Immature natural killer cell (primary cell): ENCODE measurements at regions not wholly inside any gene's neighbourhood (a gene's known extent, or its start where the extent isn't known, plus 50 kb on each side); places are given as distances from the start of the nearest gene placed in this dataset.
"Not testable (repeated sequence)": the region's sequence is repeated elsewhere in the genome, so short reads cannot be mapped to it uniquely, and the experiment has no call there.

Source experiments
- DNase-seq, 3 donors: peaks; one replicate each; pipeline ENCODE4 v3.0.0; 2022; ENCODE audit warnings: mixed read lengths in 1 of 3
- H3K27ac Mint-ChIP-seq, 6 donors: one replicate each; pipeline ENCODE4 v1.8.0; 2020; ENCODE audit warnings: mixed read lengths in 6 of 6, mild to moderate bottlenecking in 5 of 6, inconsistent platforms in 4 of 6, moderate library complexity in 3 of 6
- H3K27me3 Mint-ChIP-seq, 3 donors: one replicate each; pipeline ENCODE4 v1.8.0; 2020 to 2021; ENCODE audit warnings: low read depth in 3 of 3, mild to moderate bottlenecking in 3 of 3, mixed read lengths in 3 of 3, moderate library complexity in 3 of 3, inconsistent platforms in 1 of 3
- H3K36me3 Mint-ChIP-seq, 3 donors: one replicate each; pipeline ENCODE4 v1.8.0; 2020; ENCODE audit warnings: mixed read lengths in 3 of 3, inconsistent platforms in 2 of 3, mild to moderate bottlenecking in 2 of 3
- H3K4me1 Mint-ChIP-seq, 2 donors: one replicate each; pipeline ENCODE4 v1.8.0; 2020; ENCODE audit warnings: inconsistent platforms in 2 of 2, mild to moderate bottlenecking in 2 of 2, mixed read lengths in 2 of 2, moderate library complexity in 1 of 2
- H3K4me3 Mint-ChIP-seq, 5 donors: one replicate each; pipeline ENCODE4 v1.8.0; 2020; ENCODE audit warnings: mild to moderate bottlenecking in 5 of 5, mixed read lengths in 5 of 5, inconsistent platforms in 3 of 5, moderate library complexity in 3 of 5
- H3K9me3 Mint-ChIP-seq, 6 donors: one replicate each; pipeline ENCODE4 v1.8.0; 2020; ENCODE audit warnings: mild to moderate bottlenecking in 6 of 6, mixed read lengths in 6 of 6, inconsistent platforms in 4 of 6, moderate library complexity in 3 of 6

DNA sequence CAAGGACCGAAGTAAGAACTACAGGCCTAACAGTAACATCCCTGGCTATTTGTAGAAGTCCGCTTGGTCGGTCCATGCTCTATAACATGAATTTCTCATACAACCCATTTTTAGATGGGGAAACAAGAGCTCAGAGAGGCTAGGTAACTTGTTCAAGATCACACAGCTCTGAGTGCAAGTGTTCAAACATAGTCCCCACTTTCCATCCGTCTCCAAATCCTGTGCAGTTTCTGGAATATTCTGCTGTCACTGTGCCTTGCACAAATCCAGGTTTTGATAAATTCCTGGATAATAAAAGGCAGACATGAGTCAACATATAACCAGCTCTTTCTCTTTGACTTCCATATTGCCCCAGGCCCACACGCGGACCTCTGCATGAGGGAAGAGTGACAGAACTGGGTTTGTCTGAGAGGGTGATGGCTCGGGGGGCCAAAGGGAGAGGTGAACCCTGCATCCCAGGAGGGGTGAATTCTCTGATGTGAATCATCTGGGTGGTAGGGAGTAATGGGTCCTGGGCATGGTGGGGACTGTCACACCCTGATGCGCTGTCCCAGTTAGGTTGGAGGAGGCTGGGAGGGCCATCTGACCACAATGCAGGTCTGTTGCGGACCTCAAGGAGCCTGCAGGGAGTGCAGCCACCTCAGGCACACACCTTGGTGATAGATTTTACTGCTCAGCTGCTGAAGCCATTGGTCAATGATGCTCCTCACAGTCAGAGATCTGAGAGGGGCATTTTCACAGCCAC lies 162.2 kb downstream of the SMAD6 start:
- Mint-ChIP-seq H3K4me1 (no peaks in the 10 kb centered on the region), H3K4me3 (no peak overlapping the region), H3K27me3 (peaks cover 0 to 10% (median 6%) of the 10 kb centered on the region in 3 donors), H3K9me3 (peaks cover 0 to 2% (median 0%) of the 10 kb centered on the region in 6 donors), H3K36me3 (no peaks in the 10 kb centered on the region), H3K27ac (no peak overlapping the region)
- DNase-seq, result no peak

GRCh38 chr15:66864871-66865281 lies 162.8 kb downstream of the SMAD6 start:
- peaks cover 0 to 10% (median 7%) of the 10 kb centered on the region in 3 donors for H3K27me3 Mint-ChIP-seq
- no peak overlapping the region for H3K4me3 Mint-ChIP-seq
- no peak overlapping the region for H3K27ac Mint-ChIP-seq
- no peaks in the 10 kb centered on the region for H3K36me3 Mint-ChIP-seq
- H3K9me3 Mint-ChIP-seq, result peaks cover 0 to 2% (median 0%) of the 10 kb centered on the region in 6 donors
- DNase-seq, result no peak
- H3K4me1 Mint-ChIP-seq, result no peaks in the 10 kb centered on the region

- H3K27ac Mint-ChIP-seq, result no peak overlapping the region
- H3K36me3 Mint-ChIP-seq, result no peaks in the 10 kb centered on the region
- peaks cover 0 to 2% (median 0%) of the 10 kb centered on the region in 6 donors for H3K9me3 Mint-ChIP-seq
- peaks cover 0 to 10% (median 10%) of the 10 kb centered on the region in 3 donors for H3K27me3 Mint-ChIP-seq
- no peaks in the 10 kb centered on the region for H3K4me1 Mint-ChIP-seq
- no peak for DNase-seq
- H3K4me3 Mint-ChIP-seq, result no peak overlapping the region
These were observed 163.9 kb downstream of the SMAD6 start for GRCh38 chr15:66865622-66866611.

GRCh38 chr15:66866656-66867055 lies 164.6 kb downstream of the SMAD6 start:
- Mint-ChIP-seq H3K27ac (no peak overlapping the region), H3K27me3 (peaks cover 0 to 10% (median 9%) of the 10 kb centered on the region in 3 donors)

DNA sequence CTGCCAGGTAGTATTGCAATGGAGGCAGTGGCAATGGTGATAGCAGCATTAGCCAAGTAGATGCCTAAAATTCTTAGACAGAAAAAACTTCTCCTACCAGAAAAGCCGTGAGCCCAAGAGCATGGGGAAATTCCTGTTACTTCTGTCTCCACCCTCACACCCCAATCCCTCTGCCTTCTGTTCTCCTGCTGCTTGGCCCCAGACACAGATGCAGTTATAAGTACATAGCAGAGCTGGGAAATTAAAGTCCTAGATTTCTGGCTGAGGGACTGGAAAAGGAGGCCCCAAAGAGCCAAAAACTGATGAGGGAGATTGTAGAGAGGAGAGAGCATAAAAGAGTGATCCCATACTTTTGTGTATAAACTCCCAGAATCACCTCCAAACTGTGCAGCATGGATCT lies 166.9 kb downstream of the SMAD6 start:
- Mint-ChIP-seq H3K9me3 (peaks cover 0 to 2% (median 0%) of the 10 kb centered on the region in 6 donors), H3K36me3 (no peaks in the 10 kb centered on the region), H3K27ac (no peak overlapping the region), H3K4me3 (no peak overlapping the region), H3K4me1 (no peaks in the 10 kb centered on the region), H3K27me3 (peaks cover 4 to 6% (median 6%) of the 10 kb centered on the region in 3 donors)
- DNase-seq, result no peak

More at GRCh38 chr15:66866656-66867055, 164.6 kb downstream of the SMAD6 start:
- no peak overlapping the region for H3K4me3 Mint-ChIP-seq
- H3K4me1 Mint-ChIP-seq, result no peaks in the 10 kb centered on the region
- H3K36me3 Mint-ChIP-seq, result no peaks in the 10 kb centered on the region
- H3K9me3 Mint-ChIP-seq, result peaks cover 0 to 2% (median 0%) of the 10 kb centered on the region in 6 donors
- DNase-seq, result no peak

GRCh38 chr15:66870880-66871388 lies 168.9 kb downstream of the SMAD6 start:
- DNase-seq, result no peak
- peaks cover 0 to 2% (median 0%) of the 10 kb centered on the region in 6 donors for H3K9me3 Mint-ChIP-seq
- H3K4me1 Mint-ChIP-seq, result no peaks in the 10 kb centered on the region
- no peak overlapping the region for H3K4me3 Mint-ChIP-seq
- H3K27ac Mint-ChIP-seq, result no peak overlapping the region
- H3K27me3 Mint-ChIP-seq, result peaks cover 4 to 9% (median 8%) of the 10 kb centered on the region in 3 donors
- H3K36me3 Mint-ChIP-seq, result no peaks in the 10 kb centered on the region

- Mint-ChIP-seq H3K4me1 (no peaks in the 10 kb centered on the region), H3K27me3 (peaks cover under 1 to 9% (median 8%) of the 10 kb centered on the region in 3 donors), H3K9me3 (peaks cover 0 to 2% (median 0%) of the 10 kb centered on the region in 6 donors), H3K27ac (no peak overlapping the region), H3K4me3 (no peak overlapping the region), H3K36me3 (no peaks in the 10 kb centered on the region)
- no peak for DNase-seq
These were observed 170.4 kb downstream of the SMAD6 start for GRCh38 chr15:66872405-66872804.

- not testable (repeated sequence) for H3K36me3 Mint-ChIP-seq, DNase-seq, H3K27me3 Mint-ChIP-seq, H3K4me3 Mint-ChIP-seq, H3K27ac Mint-ChIP-seq, H3K4me1 Mint-ChIP-seq, H3K9me3 Mint-ChIP-seq
These were observed 171.3 kb downstream of the SMAD6 start for GRCh38 chr15:66873331-66873730.

GRCh38 chr15:66873856-66874255 lies 171.8 kb downstream of the SMAD6 start:
- H3K27me3 Mint-ChIP-seq, result peaks cover 0 to 9% (median 8%) of the 10 kb centered on the region in 3 donors
- no peak for DNase-seq
- H3K4me3 Mint-ChIP-seq, result no peak overlapping the region
- peaks cover 0 to 2% (median 0%) of the 10 kb centered on the region in 6 donors for H3K9me3 Mint-ChIP-seq
- H3K36me3 Mint-ChIP-seq, result no peaks in the 10 kb centered on the region
- no peak overlapping the region for H3K27ac Mint-ChIP-seq
- H3K4me1 Mint-ChIP-seq, result no peaks in the 10 kb centered on the region

GRCh38 chr15:66875588-66876420 lies 173.8 kb downstream of the SMAD6 start:
- H3K4me1 Mint-ChIP-seq, result no peaks in the 10 kb centered on the region
- H3K27ac Mint-ChIP-seq, result no peak overlapping the region
- DNase-seq, result no peak
- H3K27me3 Mint-ChIP-seq, result peaks cover 1 to 11% (median 8%) of the 10 kb centered on the region in 3 donors
- H3K9me3 Mint-ChIP-seq, result peaks cover 0 to 2% (median 0%) of the 10 kb centered on the region in 6 donors
- no peaks in the 10 kb centered on the region for H3K36me3 Mint-ChIP-seq
- H3K4me3 Mint-ChIP-seq, result no peak overlapping the region

GRCh38 chr15:66876421-66876730 lies 174.3 kb downstream of the SMAD6 start:
- peaks cover 0 to 4% (median 0%) of the 10 kb centered on the region in 6 donors for H3K9me3 Mint-ChIP-seq

DNA sequence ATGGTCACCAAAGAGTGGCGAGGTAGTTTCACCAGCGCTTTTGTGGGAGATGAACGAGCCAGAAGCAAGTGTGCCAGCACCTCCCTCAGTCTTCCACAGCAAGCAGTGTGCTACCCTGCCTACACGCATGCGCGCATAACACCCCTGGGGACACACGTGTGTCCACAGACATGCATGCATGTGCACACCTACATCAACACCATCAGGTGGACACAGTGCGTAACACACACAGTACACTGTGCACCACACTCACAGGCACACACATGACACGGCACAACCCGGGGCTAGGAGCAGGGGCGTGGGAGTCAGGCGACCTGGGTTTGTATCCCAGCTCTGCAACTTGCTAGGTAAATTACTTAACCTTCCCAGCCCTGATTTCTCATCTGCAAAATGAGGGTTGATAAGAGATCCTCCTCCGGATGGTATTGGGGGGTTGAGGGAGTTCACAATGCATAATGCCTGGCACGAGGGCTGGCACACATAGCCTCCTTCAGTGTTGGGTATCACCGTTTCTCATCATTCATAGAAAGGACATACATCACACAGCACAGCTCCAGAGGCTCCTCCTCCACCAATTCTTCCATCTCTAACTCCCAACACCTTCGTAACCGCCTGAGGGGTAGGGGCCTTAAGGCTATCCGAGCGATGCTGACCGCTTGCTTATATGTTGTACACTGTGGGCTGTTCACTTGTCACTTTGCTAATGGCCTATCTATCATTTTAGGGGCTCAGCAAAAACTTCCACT lies 174.9 kb downstream of the SMAD6 start:
- Mint-ChIP-seq H3K27me3 (peaks cover 5 to 10% (median 8%) of the 10 kb centered on the region in 3 donors), H3K27ac (no peak overlapping the region), H3K36me3 (no peaks in the 10 kb centered on the region), H3K4me1 (no peaks in the 10 kb centered on the region), H3K4me3 (no peak overlapping the region), H3K9me3 (peaks cover 0 to 4% (median 0%) of the 10 kb centered on the region in 6 donors)
- no peak for DNase-seq

More at GRCh38 chr15:66876421-66876730, 174.3 kb downstream of the SMAD6 start:
- H3K27me3 Mint-ChIP-seq, result peaks cover 5 to 11% (median 8%) of the 10 kb centered on the region in 3 donors
- no peak for DNase-seq
- H3K4me3 Mint-ChIP-seq, result no peak overlapping the region
- no peaks in the 10 kb centered on the region for H3K4me1 Mint-ChIP-seq
- H3K27ac Mint-ChIP-seq, result no peak overlapping the region
- no peaks in the 10 kb centered on the region for H3K36me3 Mint-ChIP-seq
